RWPE2 (cell line): ENCODE measurements at regions not wholly inside any gene's neighbourhood (a gene's known extent, or its start where the extent isn't known, plus 50 kb on each side); places are given as distances from the start of the nearest gene placed in this dataset.
"Not testable (repeated sequence)": the region's sequence is repeated elsewhere in the genome, so short reads cannot be mapped to it uniquely, and the experiment has no call there.

Experiments used
- ATAC-seq: fragments of 200-7000 bp; cut with Tn5 transposase; 3 replicates; pipeline ENCODE4 v1.9.1; 2021; ENCODE audit warnings: low read depth
- DNase-seq: peaks from one replicate; pipeline ENCODE4 v3.0.0-alpha.2; 2020; ENCODE audit warnings: low spot score
- H3K27ac ChIP-seq: fragments of 450-650 bp; 2 replicates; pipeline ENCODE4 v1.5.1; 2017; ENCODE audit warnings: mild to moderate bottlenecking; ENCODE audit not compliant: poor library complexity, severe bottlenecking
- H3K27me3 ChIP-seq: fragments of 250-450 bp; sonication (Bioruptor Pico); 2 replicates; pipeline ENCODE4 v1.5.1; 2021; ENCODE audit warnings: mild to moderate bottlenecking, moderate library complexity; ENCODE audit not compliant: insufficient read depth, poor library complexity, severe bottlenecking
- H3K36me3 ChIP-seq: fragments of 250-450 bp; sonication (Bioruptor Pico); 2 replicates; pipeline ENCODE4 v1.5.1; 2020; ENCODE audit warnings: low read depth, mild to moderate bottlenecking, moderate library complexity
- H3K4me1 ChIP-seq: fragments of 250-450 bp; sonication (Bioruptor Pico); 2 replicates; pipeline ENCODE4 v1.5.1; 2021; ENCODE audit warnings: mild to moderate bottlenecking, moderate library complexity; ENCODE audit not compliant: insufficient read depth, poor library complexity, severe bottlenecking
- H3K4me3 ChIP-seq: fragments of 250-450 bp; sonication (Bioruptor Pico); 2 replicates; pipeline ENCODE4 v1.5.1; 2021; ENCODE audit warnings: mild to moderate bottlenecking, moderate library complexity; ENCODE audit not compliant: severe bottlenecking
- H3K9me3 ChIP-seq: fragments of 250-450 bp; sonication (Bioruptor Pico); 2 replicates; pipeline ENCODE4 v1.5.1; 2021; ENCODE audit warnings: mild to moderate bottlenecking, moderate library complexity; ENCODE audit not compliant: severe bottlenecking
- CTCF ChIP-seq: fragments of 450-650 bp; IDR thresholded peaks from one replicate; pipeline ENCODE4 v1.5.1; 2017; ENCODE audit warnings: mild to moderate bottlenecking, moderate library complexity; ENCODE audit not compliant: poor library complexity, severe bottlenecking

GRCh38 chr12:100068305-100068704 is 74.4 kb downstream of the BLTP3B start:
- DNase-seq, result no peak
- Histone ChIP-seq H3K4me3 (no peak overlapping the region), H3K27me3 (no peaks in the 10 kb centered on the region), H3K27ac (no peak overlapping the region), H3K36me3 (0 out of 2 replicates have a peak, but pooled peaks cover 3% of the 10 kb centered on the region), H3K9me3 (no peaks in the 10 kb centered on the region), H3K4me1 (no peaks in the 10 kb centered on the region)
- ATAC-seq, result no peak
- TF ChIP-seq CTCF, result no peak

GRCh38 chr12:100061814-100062213 is 77.1 kb upstream of the ANKS1B start:
- no peak for DNase-seq
- peaks cover 21% of the 10 kb centered on the region for H3K36me3 ChIP-seq
- H3K4me3 ChIP-seq, result no peak overlapping the region
- H3K4me1 ChIP-seq, result no peaks in the 10 kb centered on the region
- TF ChIP-seq CTCF, result no peak
- H3K9me3 ChIP-seq, result no peaks in the 10 kb centered on the region
- H3K27me3 ChIP-seq, result no peaks in the 10 kb centered on the region
- ATAC-seq, result no peak
- H3K27ac ChIP-seq, result no peak overlapping the region

GRCh38 chr12:100058482-100059029 is 73.8 kb upstream of the ANKS1B start:
- no peak overlapping the region for H3K27ac ChIP-seq
- no peaks in the 10 kb centered on the region for H3K27me3 ChIP-seq
- no peak overlapping the region for H3K4me3 ChIP-seq
- TF ChIP-seq CTCF, result peak; percentile 36
- ATAC-seq (peak; percentile 73), DNase-seq (no peak)
- no peaks in the 10 kb centered on the region for H3K9me3 ChIP-seq
- peaks cover 34% of the 10 kb centered on the region for H3K36me3 ChIP-seq
- H3K4me1 ChIP-seq, result no peaks in the 10 kb centered on the region

- peaks cover 13% of the 10 kb centered on the region; the same call in 1 of the 2 replicates for H3K36me3 ChIP-seq
- not testable (repeated sequence) for H3K27ac ChIP-seq, H3K27me3 ChIP-seq, ATAC-seq, DNase-seq, H3K4me3 ChIP-seq, H3K4me1 ChIP-seq, H3K9me3 ChIP-seq
Measured at GRCh38 chr12:100046202-100046601, 61.5 kb upstream of the ANKS1B start.

- ATAC-seq (no peak), DNase-seq (no peak)
- TF ChIP-seq CTCF, result no peak
- Histone ChIP-seq H3K36me3 (peaks cover 13% of the 10 kb centered on the region; the same call in 1 of the 2 replicates), H3K27ac (no peak overlapping the region), H3K4me1 (no peaks in the 10 kb centered on the region), H3K4me3 (no peak overlapping the region), H3K9me3 (no peaks in the 10 kb centered on the region), H3K27me3 (no peaks in the 10 kb centered on the region)
Measured at GRCh38 chr12:100044266-100044665, 59.5 kb upstream of the ANKS1B start.
